ENCODE measurements at regions not wholly inside any gene's neighbourhood (a gene's known extent, or its start where the extent isn't known, plus 50 kb on each side); places are given as distances from the start of the nearest gene placed in this dataset.

- FAIRE-seq, result no peak
These were observed 98.6 kb downstream of the FHDC1 start for GRCh38 chr4:153034681-153035080.

GRCh38 chr4:153036931-153037482, 100.9 kb downstream of the FHDC1 start:
- no peak for FAIRE-seq

GRCh38 chr4:153038623-153039311, 102.6 kb downstream of the FHDC1 start:
- peak; percentile 97 for FAIRE-seq

GRCh38 chr4:153039542-153040185, 103.5 kb downstream of the FHDC1 start:
- no peak for FAIRE-seq

GRCh38 chr4:153040677-153041076, 104.6 kb downstream of the FHDC1 start:
- no peak for FAIRE-seq

- FAIRE-seq, result no peak
These were observed 107.9 kb downstream of the FHDC1 start for GRCh38 chr4:153044036-153044435.

- no peak for FAIRE-seq
These were observed 109.2 kb downstream of the FHDC1 start for GRCh38 chr4:153045111-153045982.

- FAIRE-seq, result peak; percentile 58
These were observed 122.5 kb downstream of the FHDC1 start for GRCh38 chr4:153058671-153059060.

GRCh38 chr4:153060196-153060595, 124.1 kb downstream of the FHDC1 start:
- no peak for FAIRE-seq

GRCh38 chr4:153061971-153062370, 125.8 kb downstream of the FHDC1 start:
- FAIRE-seq, result no peak

- FAIRE-seq, result no peak
These were observed 126.6 kb downstream of the FHDC1 start for GRCh38 chr4:153062652-153063168.

GRCh38 chr4:153063490-153063889, 127.4 kb downstream of the FHDC1 start:
- no peak for FAIRE-seq

- no peak for FAIRE-seq
These were observed 128.4 kb downstream of the FHDC1 start for GRCh38 chr4:153064571-153064970.

- FAIRE-seq, result no peak
These were observed 129.2 kb downstream of the FHDC1 start for GRCh38 chr4:153065276-153065675.

GRCh38 chr4:153067376-153067775, 131.3 kb downstream of the FHDC1 start:
- no peak for FAIRE-seq

- no peak for FAIRE-seq
These were observed 132.6 kb downstream of the FHDC1 start for GRCh38 chr4:153068751-153069150.

GRCh38 chr4:153071958-153072598, 132.2 kb upstream of the TRIM2 start:
- FAIRE-seq, result no peak

- FAIRE-seq, result no peak
These were observed 131.6 kb upstream of the TRIM2 start for GRCh38 chr4:153072661-153073060.

GRCh38 chr4:153074486-153074885, 129.8 kb upstream of the TRIM2 start:
- FAIRE-seq, result peak; percentile 98

GRCh38 chr4:153074936-153075630, 129.2 kb upstream of the TRIM2 start:
- no peak for FAIRE-seq

GRCh38 chr4:153075836-153076518, 128.3 kb upstream of the TRIM2 start:
- FAIRE-seq, result no peak
